ENCODE measurements at regions not wholly inside any gene's neighbourhood (a gene's known extent, or its start where the extent isn't known, plus 50 kb on each side); places are given as distances from the start of the nearest gene placed in this dataset.

DNA sequence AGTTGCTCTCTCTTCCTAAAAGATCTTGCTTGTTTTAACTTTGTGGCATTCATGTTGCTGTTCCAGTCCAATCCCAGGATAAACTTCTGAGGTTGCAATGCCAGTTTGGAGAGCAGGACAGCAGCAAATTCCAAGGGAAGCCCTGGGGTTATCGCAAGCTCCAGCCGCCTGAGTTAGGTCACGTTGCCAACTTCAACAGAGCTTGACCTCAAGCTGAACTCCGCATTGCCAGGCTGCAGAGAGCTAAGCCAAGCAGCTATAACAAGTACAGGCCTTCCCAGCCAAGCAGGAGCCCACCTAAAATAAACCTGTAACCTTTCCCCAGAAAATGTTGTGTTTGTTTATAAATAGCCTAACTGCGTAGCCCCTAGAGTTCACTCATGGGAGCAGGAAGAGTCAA, 138.9 kb upstream of the LYZL1 start:
- TF ChIP-seq, protein P1, sequence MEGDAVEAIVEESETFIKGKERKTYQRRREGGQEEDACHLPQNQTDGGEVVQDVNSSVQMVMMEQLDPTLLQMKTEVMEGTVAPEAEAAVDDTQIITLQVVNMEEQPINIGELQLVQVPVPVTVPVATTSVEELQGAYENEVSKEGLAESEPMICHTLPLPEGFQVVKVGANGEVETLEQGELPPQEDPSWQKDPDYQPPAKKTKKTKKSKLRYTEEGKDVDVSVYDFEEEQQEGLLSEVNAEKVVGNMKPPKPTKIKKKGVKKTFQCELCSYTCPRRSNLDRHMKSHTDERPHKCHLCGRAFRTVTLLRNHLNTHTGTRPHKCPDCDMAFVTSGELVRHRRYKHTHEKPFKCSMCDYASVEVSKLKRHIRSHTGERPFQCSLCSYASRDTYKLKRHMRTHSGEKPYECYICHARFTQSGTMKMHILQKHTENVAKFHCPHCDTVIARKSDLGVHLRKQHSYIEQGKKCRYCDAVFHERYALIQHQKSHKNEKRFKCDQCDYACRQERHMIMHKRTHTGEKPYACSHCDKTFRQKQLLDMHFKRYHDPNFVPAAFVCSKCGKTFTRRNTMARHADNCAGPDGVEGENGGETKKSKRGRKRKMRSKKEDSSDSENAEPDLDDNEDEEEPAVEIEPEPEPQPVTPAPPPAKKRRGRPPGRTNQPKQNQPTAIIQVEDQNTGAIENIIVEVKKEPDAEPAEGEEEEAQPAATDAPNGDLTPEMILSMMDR (IDR thresholded peaks at IDR 0.05) = no peak
- no peak for TF ChIP-seq POLR2A (IDR thresholded peaks at IDR 0.05)
- no peak for TF ChIP-seq EP300 (IDR thresholded peaks at IDR 0.05)
